Gastrocnemius medialis (tissue), 4 donors: ENCODE measurements at regions not wholly inside any gene's neighbourhood (a gene's known extent, or its start where the extent isn't known, plus 50 kb on each side); places are given as distances from the start of the nearest gene placed in this dataset.
"Not testable (repeated sequence)": the region's sequence is repeated elsewhere in the genome, so short reads cannot be mapped to it uniquely, and the experiment has no call there.

Source experiments
- ATAC-seq, 2 donors: fragments of 150-250 bp; one replicate each; pipeline ENCODE4 v1.9.1; 2016
- DNase-seq, 2 donors: peaks; one replicate each; pipeline ENCODE4 v3.0.0-alpha.2; 2019
- H3K27ac ChIP-seq, 4 donors: fragments of 200-600 bp; sonication (generic); 1 replicate in 1 of 4; 2 replicates in 3 of 4; pipeline ENCODE4 v1.5.1; 2016 to 2018; ENCODE audit warnings: mild to moderate bottlenecking in 2 of 4, moderate library complexity in 1 of 4
- H3K27me3 ChIP-seq, 3 donors: fragments of 200-600 bp; sonication (generic) in 2 of 3; 1 replicate in 1 of 3; 2 replicates in 2 of 3; pipeline versions ENCODE4 v1.5.1 to v1.6.0; 2016 to 2019; ENCODE audit warnings: mild to moderate bottlenecking in 1 of 3, moderate library complexity in 1 of 3
- H3K36me3 ChIP-seq, 2 donors: fragments of 200-600 bp; sonication (generic) in 1 of 2; one replicate each; pipeline ENCODE4 v1.5.1; 2017 to 2018
- H3K4me1 ChIP-seq, 2 donors: fragments of 200-600 bp; sonication (generic) in 1 of 2; one replicate each; pipeline ENCODE4 v1.5.1; 2016 to 2017; ENCODE audit warnings: mild to moderate bottlenecking in 2 of 2
- H3K4me3 ChIP-seq, 4 donors: fragments of 200-600 bp; sonication (generic) in 3 of 4; 1 replicate in 1 of 4; 2 replicates in 3 of 4; pipeline ENCODE4 v1.5.1; 2016 to 2019; ENCODE audit warnings: mild to moderate bottlenecking in 2 of 4
- H3K9me3 ChIP-seq, 3 donors: fragments of 200-600 bp; sonication (generic) in 2 of 3; 1 replicate in 1 of 3; 2 replicates in 2 of 3; pipeline ENCODE4 v1.5.1; 2016 to 2019
- CTCF ChIP-seq, 5 experiments: fragments of 450-650 bp in 3 of 5; fragments of 200-600 bp in 2 of 5; sonication (generic) in 2 of 5; IDR thresholded peaks in 4 of 5; conservative IDR thresholded peaks in 1 of 5; 1 replicate in 4 of 5; 2 replicates in 1 of 5; pipeline ENCODE4 v1.5.1; 2016 to 2019; ENCODE audit warnings: antibody characterized with exemption in 5 of 5, mild to moderate bottlenecking in 3 of 5, moderate library complexity in 3 of 5
- POLR2A ChIP-seq, 2 donors: fragments of 450-650 bp; IDR thresholded peaks; one replicate each; pipeline ENCODE4 v1.6.1; 2017; ENCODE audit warnings: antibody characterized with exemption in 2 of 2, mild to moderate bottlenecking in 2 of 2, moderate library complexity in 2 of 2
- in situ Hi-C, 4 donors: fragments of 200-750 bp; cut with MboI; loops; one replicate each; pipeline versions ENCODE4 v1.15.0 to v1.8.0; 2017; ENCODE audit warnings: low sequenced_read_pairs in 4 of 4
- intact Hi-C: fragments of 100-400 bp; cut with DNase I; formaldehyde crosslinking; loops from one replicate; pipeline ENCODE4 v1.15.1; 2023; ENCODE audit warnings: low total_unique reads

DNA sequence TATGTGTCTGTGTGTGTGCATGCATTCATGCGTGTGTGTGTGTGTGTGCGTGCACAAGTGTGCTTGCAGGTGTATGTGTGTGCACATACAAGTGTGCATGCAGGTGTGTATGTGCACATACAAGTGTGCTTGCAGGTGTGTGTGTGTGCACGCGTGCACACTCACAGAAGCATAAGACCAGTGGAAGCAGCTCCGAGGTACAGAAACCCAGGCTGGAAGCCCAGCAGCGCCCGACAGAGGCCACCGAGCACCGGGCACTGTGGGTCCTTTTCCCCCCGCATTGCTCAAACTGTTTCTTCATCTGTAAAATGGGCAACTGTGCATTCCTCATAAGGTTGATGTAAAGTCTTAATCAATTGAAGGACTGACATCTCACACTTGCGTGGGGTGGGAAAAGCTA is 243.3 kb upstream of the TCERG1L start:
- Histone ChIP-seq H3K27ac (no peak overlapping the region), H3K4me3 (no peak overlapping the region), H3K9me3 (no peaks in the 10 kb centered on the region), H3K27me3 (no peaks in the 10 kb centered on the region), H3K4me1 (peaks cover 0 to 16% of the 10 kb centered on the region in 2 donors), H3K36me3 (no peaks in the 10 kb centered on the region)
- ATAC-seq (no peak), DNase-seq (no peak)
- in situ Hi-C loops = no loop called here
- TF ChIP-seq CTCF (IDR thresholded peaks at IDR 0.05 in 4 of 5, conservative IDR thresholded peaks at IDR 0.05 in 1 of 5) (no peak), POLR2A (IDR thresholded peaks at IDR 0.05) (no peak)
- intact Hi-C loops = no loop called here

- TF ChIP-seq CTCF (IDR thresholded peaks at IDR 0.05 in 4 of 5, conservative IDR thresholded peaks at IDR 0.05 in 1 of 5) (no peak), POLR2A (IDR thresholded peaks at IDR 0.05) (no peak)
- peaks cover 0 to 16% of the 10 kb centered on the region in 2 donors for H3K4me1 ChIP-seq
- DNase-seq (no peak), ATAC-seq (no peak)
- H3K27ac ChIP-seq = no peak overlapping the region
- in situ Hi-C loops (no loop called here), intact Hi-C loops (no loop called here)
- no peaks in the 10 kb centered on the region for H3K36me3 ChIP-seq
- no peak overlapping the region for H3K4me3 ChIP-seq
- no peaks in the 10 kb centered on the region for H3K27me3 ChIP-seq
- no peaks in the 10 kb centered on the region for H3K9me3 ChIP-seq
These were observed 243.9 kb upstream of the TCERG1L start for GRCh38 chr10:131555406-131555805.

DNA sequence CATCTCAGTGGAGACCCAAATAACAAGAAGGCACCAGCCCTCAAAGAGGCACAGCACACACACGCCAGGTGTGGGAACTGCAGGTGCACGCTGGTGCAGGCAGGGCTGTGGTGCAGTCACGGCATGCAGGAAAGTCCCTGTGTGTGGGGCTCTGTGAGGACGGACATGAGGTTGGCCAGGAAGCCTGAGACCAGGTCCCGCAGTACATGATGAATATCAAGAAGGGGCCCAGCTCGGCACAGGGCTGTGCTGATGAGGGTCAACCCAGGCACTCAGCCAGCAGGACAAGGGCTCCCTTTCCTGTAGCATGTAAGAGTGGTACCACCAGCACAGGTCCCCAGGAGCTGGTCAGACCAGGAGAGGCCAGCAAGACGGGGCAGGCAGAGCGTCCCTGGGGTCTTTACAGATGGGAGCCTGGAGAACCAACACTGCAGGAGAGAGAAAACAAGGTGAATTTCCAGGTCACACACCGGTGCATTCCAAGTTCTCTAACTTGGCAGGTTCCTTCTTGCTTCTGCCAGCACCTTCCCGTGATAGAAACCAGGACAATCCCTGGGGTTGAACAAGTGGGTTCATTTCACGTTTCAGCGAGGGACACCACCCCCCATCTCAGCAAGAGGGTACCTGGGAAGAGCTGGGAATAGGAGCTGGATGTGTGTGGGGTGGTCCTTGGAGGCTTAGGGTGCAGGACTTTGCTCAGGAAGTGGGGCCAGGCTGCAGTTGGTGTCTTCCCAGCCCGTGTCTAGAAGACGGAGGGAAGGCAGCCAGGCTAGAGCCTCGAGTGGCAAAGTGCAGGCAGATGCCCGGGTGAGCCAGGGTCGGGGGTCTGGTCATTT is 244.8 kb upstream of the TCERG1L start:
- Histone ChIP-seq H3K27me3 (no peaks in the 10 kb centered on the region), H3K4me1 (peaks cover 0 to 16% of the 10 kb centered on the region in 2 donors), H3K4me3 (no peak overlapping the region), H3K36me3 (no peaks in the 10 kb centered on the region), H3K9me3 (no peaks in the 10 kb centered on the region), H3K27ac (no peak overlapping the region)
- ATAC-seq = no peak
- TF ChIP-seq CTCF (IDR thresholded peaks at IDR 0.05 in 4 of 5, conservative IDR thresholded peaks at IDR 0.05 in 1 of 5) = no peak
- TF ChIP-seq POLR2A (IDR thresholded peaks at IDR 0.05) = no peak
- intact Hi-C loops = no loop called here
- no peak for DNase-seq
- in situ Hi-C loops = no loop called here

GRCh38 chr10:131556897-131557495 is 245.5 kb upstream of the TCERG1L start:
- ATAC-seq = no peak
- TF ChIP-seq POLR2A (IDR thresholded peaks at IDR 0.05) (no peak), CTCF (IDR thresholded peaks at IDR 0.05 in 4 of 5, conservative IDR thresholded peaks at IDR 0.05 in 1 of 5) (no peak)
- no peaks in the 10 kb centered on the region for H3K27me3 ChIP-seq

DNA sequence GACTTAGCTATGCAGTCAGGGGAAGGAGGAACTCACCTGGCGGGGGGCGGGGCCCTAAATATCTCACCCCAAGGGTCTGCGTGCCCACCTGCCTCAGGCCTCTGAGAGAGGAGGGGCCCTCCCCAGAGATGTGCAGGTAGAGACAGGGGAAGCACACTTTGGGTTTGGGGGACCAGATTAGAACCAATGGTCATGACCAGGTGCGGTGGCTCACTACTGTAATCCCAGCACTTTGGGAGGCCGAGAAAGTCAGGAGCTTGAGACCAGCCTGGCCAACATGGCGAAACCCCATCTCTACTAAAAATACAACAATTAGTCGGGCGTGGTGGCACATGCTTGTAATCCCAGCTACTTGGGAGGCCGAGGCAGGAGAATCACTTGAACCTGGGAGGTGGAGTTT is 246.4 kb upstream of the TCERG1L start:
- H3K36me3 ChIP-seq, ATAC-seq, intact Hi-C loops, in situ Hi-C loops, H3K4me3 ChIP-seq, H3K27me3 ChIP-seq, DNase-seq, H3K9me3 ChIP-seq, H3K27ac ChIP-seq: not testable (repeated sequence)
- peaks cover 0 to 16% of the 10 kb centered on the region in 2 donors for H3K4me1 ChIP-seq

More at GRCh38 chr10:131556897-131557495, 245.5 kb upstream of the TCERG1L start:
- Histone ChIP-seq H3K9me3 (no peaks in the 10 kb centered on the region), H3K4me3 (no peak overlapping the region), H3K4me1 (peaks cover 0 to 16% of the 10 kb centered on the region in 2 donors), H3K36me3 (no peaks in the 10 kb centered on the region), H3K27ac (peak overlapping the region in 1 of 4 donors; percentile 44)
- intact Hi-C loops (no loop called here), in situ Hi-C loops (no loop called here)
- DNase-seq = no peak
